Adipocyte (in vitro differentiated cells): ENCODE measurements at regions not wholly inside any gene's neighbourhood (a gene's known extent, or its start where the extent isn't known, plus 50 kb on each side); places are given as distances from the start of the nearest gene placed in this dataset.

ENCODE experiments used
- DNase-seq: peaks from one replicate; pipeline ENCODE4 v3.0.0-alpha.2; 2015; ENCODE audit warnings: low read depth
- H3K27me3 ChIP-seq: replicated peaks from 2 replicates; pipeline ENCODE4 v1.7.0; 2013; ENCODE audit warnings: mild to moderate bottlenecking, low read length, moderate library complexity; ENCODE audit not compliant: control insufficient read depth, insufficient read depth
- H3K36me3 ChIP-seq: 2 replicates; pipeline ENCODE4 v1.7.0; 2013; ENCODE audit warnings: low read length, mild to moderate bottlenecking, moderate library complexity; ENCODE audit not compliant: control insufficient read depth, insufficient read depth, severe bottlenecking
- H3K4me1 ChIP-seq: 2 replicates; pipeline ENCODE4 v1.7.0; 2013; ENCODE audit warnings: mild to moderate bottlenecking, low read length, moderate library complexity; ENCODE audit not compliant: control insufficient read depth, insufficient read depth
- H3K4me3 ChIP-seq: 2 replicates; pipeline ENCODE4 v1.7.0; 2013; ENCODE audit warnings: mild to moderate bottlenecking, low read length, moderate library complexity
- H3K9ac ChIP-seq: 2 replicates; pipeline ENCODE4 v1.7.0; 2013; ENCODE audit warnings: mild to moderate bottlenecking, low read length, moderate library complexity
- H3K9me3 ChIP-seq: 2 replicates; pipeline ENCODE4 v1.7.0; 2013; ENCODE audit warnings: mild to moderate bottlenecking, low read length, moderate library complexity; ENCODE audit not compliant: control insufficient read depth

GRCh38 chr18:71899707-71900472 lies 644.3 kb downstream of the CBLN2 start:
- Histone ChIP-seq H3K9me3 (no peaks in the 10 kb centered on the region), H3K27me3 (no peaks in the 10 kb centered on the region), H3K36me3 (no peaks in the 10 kb centered on the region), H3K4me1 (no peaks in the 10 kb centered on the region), H3K9ac (no peak overlapping the region), H3K4me3 (no peak overlapping the region)
- DNase-seq = no peak

DNA sequence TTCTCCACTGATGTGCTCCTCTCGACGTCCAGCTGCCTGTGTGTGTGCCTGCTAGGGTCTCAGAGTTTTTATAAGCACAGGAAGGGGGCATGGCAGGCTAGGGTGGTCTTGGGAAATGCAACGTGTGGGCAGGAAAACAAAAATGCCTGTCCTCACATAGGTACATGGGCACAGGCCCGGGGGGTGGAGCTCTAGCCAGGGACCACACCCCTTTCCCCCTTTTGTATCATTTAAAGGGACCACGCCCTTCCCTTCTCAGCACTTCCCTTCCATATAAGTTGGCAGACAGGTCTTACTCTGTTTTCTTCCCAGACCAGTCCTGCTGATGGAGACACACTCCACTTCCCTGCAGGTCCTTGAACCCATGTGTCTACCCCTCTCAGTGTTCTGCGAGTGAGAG lies 645.0 kb downstream of the CBLN2 start:
- Histone ChIP-seq H3K36me3 (no peaks in the 10 kb centered on the region), H3K9me3 (no peaks in the 10 kb centered on the region), H3K4me3 (no peak overlapping the region), H3K4me1 (no peaks in the 10 kb centered on the region), H3K27me3 (no peaks in the 10 kb centered on the region), H3K9ac (no peak overlapping the region)
- DNase-seq = no peak

GRCh38 chr18:71887509-71887908 lies 656.6 kb downstream of the CBLN2 start:
- no peak for DNase-seq
- H3K4me1 ChIP-seq = no peaks in the 10 kb centered on the region
- no peak overlapping the region for H3K9ac ChIP-seq
- H3K9me3 ChIP-seq = no peaks in the 10 kb centered on the region
- H3K4me3 ChIP-seq = no peak overlapping the region
- no peaks in the 10 kb centered on the region for H3K36me3 ChIP-seq
- H3K27me3 ChIP-seq = no peaks in the 10 kb centered on the region

DNA sequence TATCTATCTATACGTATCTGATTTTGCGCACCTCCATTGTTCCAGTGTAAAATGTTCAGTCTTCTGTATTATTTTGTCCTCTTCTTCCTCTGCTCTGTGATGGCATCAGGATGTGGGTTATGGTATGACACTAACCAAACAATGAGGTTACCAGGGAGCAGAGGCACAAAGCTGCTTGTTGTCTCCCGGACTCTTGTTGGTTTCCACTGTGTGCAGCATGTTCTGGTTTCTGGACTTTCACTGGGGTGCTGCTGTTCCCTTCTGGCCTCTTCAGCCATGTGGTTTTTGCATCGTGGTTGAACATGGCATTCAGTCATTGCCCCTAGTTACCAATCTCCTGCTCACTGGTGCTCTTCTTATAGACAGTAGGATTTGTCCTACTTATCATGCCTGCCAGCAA lies 665.9 kb downstream of the CBLN2 start:
- DNase-seq = no peak
- no peaks in the 10 kb centered on the region for H3K36me3 ChIP-seq
- no peaks in the 10 kb centered on the region for H3K4me1 ChIP-seq
- H3K27me3 ChIP-seq = no peaks in the 10 kb centered on the region
- H3K4me3 ChIP-seq = no peak overlapping the region
- H3K9me3 ChIP-seq = no peaks in the 10 kb centered on the region
- no peak overlapping the region for H3K9ac ChIP-seq

DNA sequence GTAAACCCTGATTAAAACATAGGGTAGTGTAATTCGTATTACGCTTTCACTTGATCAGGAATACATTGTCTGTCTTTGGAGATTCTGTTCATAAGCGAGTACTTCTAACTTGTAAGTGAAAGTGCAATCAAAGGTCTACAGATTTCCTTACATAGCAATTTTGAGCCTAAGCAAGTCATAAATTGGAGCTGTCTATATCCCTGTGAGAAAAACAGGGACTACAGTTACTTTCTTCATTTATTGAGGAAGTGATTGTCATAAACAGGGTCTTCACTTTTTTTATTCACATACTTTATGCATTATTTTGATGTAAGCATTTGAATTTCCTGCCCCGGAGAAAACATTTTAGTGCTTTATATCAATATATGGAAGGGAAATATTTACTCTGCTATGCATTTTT lies 670.4 kb downstream of the CBLN2 start:
- Histone ChIP-seq H3K4me1 (no peaks in the 10 kb centered on the region), H3K9me3 (no peaks in the 10 kb centered on the region), H3K4me3 (no peak overlapping the region), H3K27me3 (no peaks in the 10 kb centered on the region), H3K36me3 (no peaks in the 10 kb centered on the region), H3K9ac (no peak overlapping the region)
- no peak for DNase-seq

GRCh38 chr18:71865888-71866287 lies 678.3 kb downstream of the CBLN2 start:
- Histone ChIP-seq H3K27me3 (no peaks in the 10 kb centered on the region), H3K9ac (no peak overlapping the region), H3K36me3 (no peaks in the 10 kb centered on the region), H3K9me3 (no peaks in the 10 kb centered on the region), H3K4me3 (no peak overlapping the region), H3K4me1 (no peaks in the 10 kb centered on the region)
- DNase-seq = no peak

DNA sequence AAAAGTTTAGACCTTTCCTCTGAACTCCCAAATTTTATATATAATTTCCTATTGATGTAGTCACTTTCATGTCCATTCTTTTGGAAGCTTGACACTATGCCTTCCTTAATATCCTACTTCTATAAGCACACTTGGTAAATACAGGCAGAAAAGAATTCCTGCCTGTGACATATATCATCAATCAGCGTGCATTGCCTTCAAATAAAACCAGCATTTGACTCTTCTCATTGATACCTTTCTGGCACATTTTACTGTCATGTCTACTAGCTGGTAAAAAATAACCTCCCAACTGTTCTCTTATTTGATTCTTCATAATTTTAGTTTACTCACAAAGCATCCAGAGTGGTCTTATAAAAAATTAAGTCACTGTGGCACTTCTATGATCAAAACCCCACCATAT lies 693.5 kb downstream of the CBLN2 start:
- no peak for DNase-seq
- H3K4me3 ChIP-seq = no peak overlapping the region
- H3K9me3 ChIP-seq = peaks cover 8% of the 10 kb centered on the region
- H3K9ac ChIP-seq = no peak overlapping the region
- no peaks in the 10 kb centered on the region for H3K4me1 ChIP-seq
- H3K27me3 ChIP-seq = no peaks in the 10 kb centered on the region
- no peaks in the 10 kb centered on the region for H3K36me3 ChIP-seq

DNA sequence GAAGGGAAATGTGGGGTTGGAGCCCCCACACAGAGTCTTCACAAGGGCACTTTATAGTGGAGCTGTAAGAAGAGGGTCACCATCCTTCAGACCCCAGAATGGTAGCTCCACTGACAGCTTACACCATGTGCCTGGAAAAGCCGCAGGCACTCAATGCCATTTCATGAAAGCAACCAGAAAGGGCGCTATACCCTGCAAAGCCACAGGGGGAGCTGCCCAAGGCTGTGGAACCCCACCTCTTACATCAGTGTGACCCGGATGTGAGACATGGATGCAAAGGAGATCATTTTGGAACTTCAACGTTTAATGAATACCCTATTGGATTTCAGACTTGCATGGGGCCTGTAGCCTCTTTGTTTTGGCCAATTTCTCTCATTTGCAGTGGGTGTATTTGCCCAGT lies 694.7 kb downstream of the CBLN2 start:
- H3K4me3 ChIP-seq = no peak overlapping the region
- no peaks in the 10 kb centered on the region for H3K36me3 ChIP-seq
- H3K9ac ChIP-seq = no peak overlapping the region
- peaks cover 8% of the 10 kb centered on the region for H3K9me3 ChIP-seq
- DNase-seq = no peak
- H3K4me1 ChIP-seq = no peaks in the 10 kb centered on the region
- H3K27me3 ChIP-seq = no peaks in the 10 kb centered on the region

- H3K9ac ChIP-seq = no peak overlapping the region
- peaks cover 8% of the 10 kb centered on the region for H3K9me3 ChIP-seq
- no peaks in the 10 kb centered on the region for H3K36me3 ChIP-seq
- H3K4me3 ChIP-seq = no peak overlapping the region
- no peaks in the 10 kb centered on the region for H3K4me1 ChIP-seq
- no peaks in the 10 kb centered on the region for H3K27me3 ChIP-seq
- DNase-seq = no peak
These were observed 697.4 kb downstream of the CBLN2 start for GRCh38 chr18:71846716-71847115.

DNA sequence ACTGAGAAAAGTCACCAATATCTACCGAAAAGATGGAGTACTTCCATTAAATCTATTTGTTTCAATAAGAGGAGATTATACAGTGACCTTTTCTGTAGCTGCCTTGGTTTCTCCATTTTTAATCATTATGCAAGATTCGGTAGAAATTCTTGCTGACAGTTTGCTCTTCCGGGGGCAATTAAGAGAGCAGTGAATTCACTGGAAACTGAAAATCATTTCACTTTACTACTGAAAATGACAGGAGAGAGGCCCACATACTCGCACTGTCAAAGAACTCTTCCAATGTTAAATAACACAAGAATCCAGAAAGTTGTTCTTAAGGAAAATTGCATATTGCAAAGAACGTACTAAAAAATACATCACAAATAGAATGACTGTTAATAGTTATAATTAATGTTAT lies 699.3 kb downstream of the CBLN2 start:
- Histone ChIP-seq H3K9me3 (peaks cover 8% of the 10 kb centered on the region), H3K27me3 (no peaks in the 10 kb centered on the region), H3K36me3 (no peaks in the 10 kb centered on the region), H3K9ac (no peak overlapping the region), H3K4me3 (no peak overlapping the region), H3K4me1 (no peaks in the 10 kb centered on the region)
- DNase-seq = no peak

GRCh38 chr18:71842666-71843065 lies 701.5 kb downstream of the CBLN2 start:
- no peak for DNase-seq
- Histone ChIP-seq H3K9me3 (no peaks in the 10 kb centered on the region), H3K4me1 (no peaks in the 10 kb centered on the region), H3K27me3 (no peaks in the 10 kb centered on the region), H3K4me3 (no peak overlapping the region), H3K9ac (no peak overlapping the region), H3K36me3 (no peaks in the 10 kb centered on the region)

- Histone ChIP-seq H3K27me3 (no peaks in the 10 kb centered on the region), H3K36me3 (no peaks in the 10 kb centered on the region)
- DNase-seq = no peak
These were observed 706.6 kb downstream of the CBLN2 start for GRCh38 chr18:71837547-71837946.

More at GRCh38 chr18:71837547-71837946, 706.6 kb downstream of the CBLN2 start:
- no peak overlapping the region for H3K4me3 ChIP-seq
- H3K9me3 ChIP-seq = no peaks in the 10 kb centered on the region
- H3K4me1 ChIP-seq = no peaks in the 10 kb centered on the region
- H3K9ac ChIP-seq = no peak overlapping the region
